ENCODE measurements at regions not wholly inside any gene's neighbourhood (a gene's known extent, or its start where the extent isn't known, plus 50 kb on each side); places are given as distances from the start of the nearest gene placed in this dataset.

- Histone ChIP-seq H4K5ac (ENCODE audit: low read depth, low read length) (no peak overlapping the region), H3K4me2 (ENCODE audit: low read depth, low read length) (no peak overlapping the region), H2AK5ac (ENCODE audit: low read depth, low read length) (no peak overlapping the region), H3K9ac (ENCODE audit: low read depth, low read length) (no peak overlapping the region), H3K9me3 (ENCODE audit: control insufficient read depth, insufficient read depth, low read length) (peaks cover 8% of the 10 kb centered on the region), H3K4me3 (ENCODE audit: insufficient read depth, low read depth, low read length) (no peak overlapping the region), H3K18ac (ENCODE audit: low read depth, low read length) (no peak overlapping the region), H3K27me3 (ENCODE audit: control insufficient read depth, insufficient read depth, low read length) (no peaks in the 10 kb centered on the region), H3K36me3 (ENCODE audit: control insufficient read depth, insufficient read depth, low read length) (no peaks in the 10 kb centered on the region), H3K56ac (ENCODE audit: extremely low read depth, insufficient read depth, low read length) (no peak overlapping the region), H2AFZ (replicated peaks; ENCODE audit: low read length, poor library complexity) (no peak overlapping the region), H2BK15ac (ENCODE audit: low read depth, low read length) (no peak overlapping the region), H3K4ac (ENCODE audit: low read depth, low read length) (no peak overlapping the region), H2BK20ac (ENCODE audit: low read depth, low read length) (no peak overlapping the region), H3K9me1 (ENCODE audit: insufficient read depth, low read length) (no peaks in the 10 kb centered on the region), H3K23ac (ENCODE audit: low read depth, low read length) (no peak overlapping the region), H2BK120ac (ENCODE audit: low read depth, low read length) (no peak overlapping the region), H4K91ac (ENCODE audit: insufficient read depth, low read depth, low read length) (no peak overlapping the region), H4K20me1 (ENCODE audit: insufficient read depth, low read length) (no peaks in the 10 kb centered on the region), H2BK5ac (ENCODE audit: low read depth, low read length, poor library complexity, severe bottlenecking) (no peak overlapping the region), H3K4me1 (ENCODE audit: control insufficient read depth, insufficient read depth, low read length) (no peaks in the 10 kb centered on the region), H2AK9ac (replicated peaks; ENCODE audit: low read depth, low read length, poor library complexity) (no peak overlapping the region), H3K79me1 (ENCODE audit: low read depth in 1 of 2, low read length in 2 of 2) (no peaks in the 10 kb centered on the region), H3K27ac (ENCODE audit: insufficient read depth, low read length) (no peak overlapping the region), H3K14ac (replicated peaks; ENCODE audit: low read depth, low read length) (no peak overlapping the region), H4K8ac (ENCODE audit: low read depth in 2 of 2, low read length in 2 of 2) (no peak overlapping the region)
- DNase-seq = no peak
- dilution Hi-C loops (cut with HindIII; ENCODE audit: low sequenced_read_pairs, unreplicated experiment) = no loop called here
- in situ Hi-C loops (cut with MboI; ENCODE audit: low sequenced_read_pairs) = no loop called here
- ChIA-PET CTCF (no interaction called here), POLR2A (ENCODE audit: unreplicated experiment) (no interaction called here)
- TF ChIP-seq NFE2L2 (IDR thresholded peaks at IDR 0.05; ENCODE audit: low read depth, low read length) (no peak), RAD21 (IDR thresholded peaks at IDR 0.05; ENCODE audit: low read length) (no peak), BHLHE40 (IDR thresholded peaks at IDR 0.05; ENCODE audit: low read depth, low read length) (no peak), RCOR1 (IDR thresholded peaks at IDR 0.05; ENCODE audit: insufficient replicate concordance, low read length) (no peak), CTCF (conservative IDR thresholded peaks at IDR 0.05; ENCODE audit: low read depth, low read length) (no peak), USF2 (IDR thresholded peaks at IDR 0.05; ENCODE audit: low read depth, low read length) (no peak), FOS (IDR thresholded peaks at IDR 0.05; ENCODE audit: low read depth, low read length) (no peak), MAFK (IDR thresholded peaks at IDR 0.05; ENCODE audit: low read depth, low read length) (no peak), CHD1 (IDR thresholded peaks at IDR 0.05; ENCODE audit: low read depth, low read length) (no peak), ELK1 (IDR thresholded peaks at IDR 0.05; ENCODE audit: borderline replicate concordance, low read depth, low read length) (no peak), MAZ (IDR thresholded peaks at IDR 0.05; ENCODE audit: borderline replicate concordance, low read depth, low read length) (no peak), RFX5 (IDR thresholded peaks at IDR 0.05; ENCODE audit: low read depth, low read length) (no peak), POLR2A (IDR thresholded peaks at IDR 0.05; ENCODE audit: low read depth, low read length) (no peak), SMC3 (IDR thresholded peaks at IDR 0.05; ENCODE audit: low read depth, low read length) (no peak), CEBPB (IDR thresholded peaks at IDR 0.05; ENCODE audit: low read depth, low read length) (no peak), MXI1 (IDR thresholded peaks at IDR 0.05; ENCODE audit: borderline replicate concordance, low read depth, low read length) (no peak)
- ATAC-seq (ENCODE audit: low read depth) = no peak
- no CpG with 5 or more reads among the region's 9 CpGs for WGBS, 2 experiments (ENCODE audit: extremely low coverage in 2 of 2, insufficient read length in 1 of 2)
- intact Hi-C loops (cut with micrococcal nuclease) = no loop called here
- BruUV-seq (replicated peaks) = no TSS peak
These were observed 1117.6 kb upstream of the PRKX start for GRCh38 chrX:4830880-4831557.

Measured in IMR-90 (cell line).